ENCODE measurements at regions not wholly inside any gene's neighbourhood (a gene's known extent, or its start where the extent isn't known, plus 50 kb on each side); places are given as distances from the start of the nearest gene placed in this dataset.

DNA sequence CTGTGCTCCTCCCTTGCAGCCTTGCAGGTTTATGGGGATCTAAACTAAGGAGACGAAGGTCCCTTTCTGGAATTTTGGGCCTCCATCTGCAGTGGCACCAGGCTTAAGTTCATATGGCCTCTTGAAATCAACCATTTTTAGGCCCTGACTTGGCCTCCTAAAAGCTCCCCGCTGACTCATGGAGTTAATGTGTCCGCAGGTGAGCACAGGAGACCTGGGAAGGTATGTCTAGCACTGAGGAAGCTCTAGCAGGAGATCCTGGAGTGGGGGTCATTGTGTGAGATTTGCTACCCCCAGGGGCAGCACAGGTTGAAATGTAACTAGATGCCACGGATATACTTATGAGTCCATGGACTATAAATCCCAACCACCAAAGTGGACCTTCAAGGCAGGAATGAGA is 95.9 kb upstream of the CELF4 start:
- Histone ChIP-seq H3K4me3 (no peak overlapping the region), H3K36me3 (no peaks in the 10 kb centered on the region), H3K9me3 (no peaks in the 10 kb centered on the region), H3K4me1 (no peaks in the 10 kb centered on the region), H3K27me3 (replicated peaks in 1 of 7) (no peaks in the 10 kb centered on the region), H3K27ac (no peak overlapping the region)
- no peak for DNase-seq
- TF ChIP-seq POLR2AphosphoS5 (IDR thresholded peaks at IDR 0.05) (no peak), POLR2A (IDR thresholded peaks at IDR 0.05) (no peak)
- TF ChIP-seq, protein P1, sequence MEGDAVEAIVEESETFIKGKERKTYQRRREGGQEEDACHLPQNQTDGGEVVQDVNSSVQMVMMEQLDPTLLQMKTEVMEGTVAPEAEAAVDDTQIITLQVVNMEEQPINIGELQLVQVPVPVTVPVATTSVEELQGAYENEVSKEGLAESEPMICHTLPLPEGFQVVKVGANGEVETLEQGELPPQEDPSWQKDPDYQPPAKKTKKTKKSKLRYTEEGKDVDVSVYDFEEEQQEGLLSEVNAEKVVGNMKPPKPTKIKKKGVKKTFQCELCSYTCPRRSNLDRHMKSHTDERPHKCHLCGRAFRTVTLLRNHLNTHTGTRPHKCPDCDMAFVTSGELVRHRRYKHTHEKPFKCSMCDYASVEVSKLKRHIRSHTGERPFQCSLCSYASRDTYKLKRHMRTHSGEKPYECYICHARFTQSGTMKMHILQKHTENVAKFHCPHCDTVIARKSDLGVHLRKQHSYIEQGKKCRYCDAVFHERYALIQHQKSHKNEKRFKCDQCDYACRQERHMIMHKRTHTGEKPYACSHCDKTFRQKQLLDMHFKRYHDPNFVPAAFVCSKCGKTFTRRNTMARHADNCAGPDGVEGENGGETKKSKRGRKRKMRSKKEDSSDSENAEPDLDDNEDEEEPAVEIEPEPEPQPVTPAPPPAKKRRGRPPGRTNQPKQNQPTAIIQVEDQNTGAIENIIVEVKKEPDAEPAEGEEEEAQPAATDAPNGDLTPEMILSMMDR (IDR thresholded peaks at IDR 0.05 in 8 of 11, conservative IDR thresholded peaks at IDR 0.05 in 3 of 11) = no peak
- 91 to 98% (median 93%) methylated on average over 4 of the region's 4 CpGs for WGBS, 5 donors
- intact Hi-C loops (cut with DNase I; ENCODE audit: low total_unique reads) = no loop called here

GRCh38 chr18:37661061-37661460 is 95.5 kb upstream of the CELF4 start:
- no peak overlapping the region for H3K27ac ChIP-seq
- no peaks in the 10 kb centered on the region for H3K36me3 ChIP-seq
- TF ChIP-seq, protein P1 (IDR thresholded peaks at IDR 0.05 in 8 of 11, conservative IDR thresholded peaks at IDR 0.05 in 3 of 11) = no peak
- TF ChIP-seq POLR2A (IDR thresholded peaks at IDR 0.05) (no peak), POLR2AphosphoS5 (IDR thresholded peaks at IDR 0.05) (no peak)
- DNase-seq = no peak
- H3K4me1 ChIP-seq = no peaks in the 10 kb centered on the region
- 74 to 90% (median 79%) methylated on average over 4 of the region's 4 CpGs for whole genome bisulfite sequencing, 5 donors
- no peaks in the 10 kb centered on the region for H3K27me3 ChIP-seq (replicated peaks in 1 of 7)
- H3K4me3 ChIP-seq = no peak overlapping the region
- H3K9me3 ChIP-seq = no peaks in the 10 kb centered on the region
- intact Hi-C loops (cut with DNase I; ENCODE audit: low total_unique reads) = no loop called here

GRCh38 chr18:37660658-37661057 is 95.1 kb upstream of the CELF4 start:
- Histone ChIP-seq H3K9me3 (no peaks in the 10 kb centered on the region), H3K4me1 (no peaks in the 10 kb centered on the region), H3K27me3 (replicated peaks in 1 of 7) (no peaks in the 10 kb centered on the region), H3K4me3 (no peak overlapping the region), H3K36me3 (no peaks in the 10 kb centered on the region), H3K27ac (no peak overlapping the region)
- 65 to 71% (median 70%) methylated on average over 2 of the region's 2 CpGs for WGBS, 5 donors
- intact Hi-C loops (cut with DNase I; ENCODE audit: low total_unique reads) = no loop called here
- no peak for TF ChIP-seq POLR2AphosphoS5 (IDR thresholded peaks at IDR 0.05)
- TF ChIP-seq, protein P1 (IDR thresholded peaks at IDR 0.05 in 8 of 11, conservative IDR thresholded peaks at IDR 0.05 in 3 of 11) = no peak
- TF ChIP-seq POLR2A (IDR thresholded peaks at IDR 0.05) = no peak
- DNase-seq = no peak

DNA sequence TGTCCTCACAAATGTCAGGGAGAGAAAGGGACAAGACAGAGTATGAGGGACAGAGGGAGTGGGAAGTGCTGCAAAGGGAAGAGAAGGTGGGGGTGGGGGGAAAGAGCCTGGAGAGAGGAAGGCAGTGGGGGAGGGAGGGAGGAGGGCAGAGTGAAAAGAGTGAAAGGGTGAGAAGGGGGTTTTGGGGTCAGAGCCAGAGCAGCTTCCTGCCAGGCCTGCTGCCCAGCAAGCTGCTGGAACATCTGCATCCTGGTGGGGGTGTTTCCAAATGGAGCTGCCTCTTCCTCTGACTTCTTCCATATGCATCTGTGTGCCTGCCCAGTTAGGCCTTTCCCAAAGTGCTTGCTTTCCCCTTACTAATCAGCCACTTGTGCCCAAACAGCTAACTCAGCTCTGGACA is 94.3 kb upstream of the CELF4 start:
- DNase-seq = no peak
- Histone ChIP-seq H3K9me3 (no peaks in the 10 kb centered on the region), H3K27me3 (replicated peaks in 1 of 7) (no peaks in the 10 kb centered on the region), H3K27ac (peak overlapping the region in 1 of 8 donors; percentile 10), H3K4me3 (no peak overlapping the region), H3K36me3 (no peaks in the 10 kb centered on the region), H3K4me1 (no peaks in the 10 kb centered on the region)
- intact Hi-C loops (cut with DNase I; ENCODE audit: low total_unique reads) = no loop called here
- TF ChIP-seq POLR2A (IDR thresholded peaks at IDR 0.05) (no peak), POLR2AphosphoS5 (IDR thresholded peaks at IDR 0.05) (peak in 1 of 3 donors; percentile 26)
- TF ChIP-seq, protein P1 (IDR thresholded peaks at IDR 0.05 in 8 of 11, conservative IDR thresholded peaks at IDR 0.05 in 3 of 11) = no peak
